ENCODE measurements at regions not wholly inside any gene's neighbourhood (a gene's known extent, or its start where the extent isn't known, plus 50 kb on each side); places are given as distances from the start of the nearest gene placed in this dataset.
A peak's percentile ranks its signal among the peaks of the same experiment; 100 is the strongest.
"Not testable (repeated sequence)": the region's sequence is repeated elsewhere in the genome, so short reads cannot be mapped to it uniquely, and the experiment has no call there.

DNA sequence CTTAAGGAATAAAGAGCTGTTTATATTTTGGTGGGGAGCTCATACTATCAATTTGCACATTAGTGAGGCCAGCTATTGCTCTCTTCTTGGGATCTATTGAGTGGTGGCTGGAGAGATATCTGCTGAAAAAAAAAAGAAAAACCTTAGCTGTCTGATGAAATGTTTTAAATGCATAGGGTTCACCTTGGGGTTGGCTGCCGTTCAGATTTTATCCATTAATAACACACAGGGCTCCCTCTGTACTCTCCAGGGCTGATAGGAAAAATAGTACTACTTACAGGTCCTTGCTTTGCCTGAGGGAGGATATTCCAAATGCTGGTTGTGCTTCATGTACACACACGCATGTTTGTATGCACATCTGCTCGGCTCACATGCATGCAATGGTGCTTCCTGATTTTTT is 803.7 kb downstream of the MCTP2 start:
- TF ChIP-seq JUND (IDR thresholded peaks at IDR 0.05; ENCODE audit: low read depth), result no peak
- in situ Hi-C loops (cut with HindIII; ENCODE audit: low pct_unique_long_range_greater_than_20kb, low sequenced_read_pairs), result no loop called here
- no peak for DNase-seq (ENCODE audit: low read depth in 1 of 2, low spot score in 1 of 2)

DNA sequence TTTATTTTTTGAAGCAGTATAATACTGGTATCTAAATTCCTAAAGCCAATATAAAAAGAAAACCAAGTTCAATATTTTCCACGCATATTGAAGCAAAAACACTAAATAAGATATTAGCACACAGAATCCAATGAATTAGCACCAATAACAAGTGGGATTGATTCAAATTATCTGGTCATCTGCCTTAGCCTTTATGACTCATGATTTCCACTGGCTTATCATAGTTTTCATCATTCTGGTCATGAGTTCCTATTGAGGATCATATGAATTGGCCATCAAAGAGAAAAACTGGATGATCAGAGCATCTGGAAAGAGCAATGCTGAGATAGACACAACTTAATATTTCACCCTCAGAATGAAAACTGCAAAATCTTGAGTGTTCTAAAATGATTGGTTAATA is 809.9 kb downstream of the MCTP2 start:
- in situ Hi-C loops (cut with HindIII; ENCODE audit: low pct_unique_long_range_greater_than_20kb, low sequenced_read_pairs), result no loop called here
- no peak for TF ChIP-seq JUND (IDR thresholded peaks at IDR 0.05; ENCODE audit: low read depth)
- DNase-seq (ENCODE audit: low read depth in 1 of 2, low spot score in 1 of 2), result no peak

DNA sequence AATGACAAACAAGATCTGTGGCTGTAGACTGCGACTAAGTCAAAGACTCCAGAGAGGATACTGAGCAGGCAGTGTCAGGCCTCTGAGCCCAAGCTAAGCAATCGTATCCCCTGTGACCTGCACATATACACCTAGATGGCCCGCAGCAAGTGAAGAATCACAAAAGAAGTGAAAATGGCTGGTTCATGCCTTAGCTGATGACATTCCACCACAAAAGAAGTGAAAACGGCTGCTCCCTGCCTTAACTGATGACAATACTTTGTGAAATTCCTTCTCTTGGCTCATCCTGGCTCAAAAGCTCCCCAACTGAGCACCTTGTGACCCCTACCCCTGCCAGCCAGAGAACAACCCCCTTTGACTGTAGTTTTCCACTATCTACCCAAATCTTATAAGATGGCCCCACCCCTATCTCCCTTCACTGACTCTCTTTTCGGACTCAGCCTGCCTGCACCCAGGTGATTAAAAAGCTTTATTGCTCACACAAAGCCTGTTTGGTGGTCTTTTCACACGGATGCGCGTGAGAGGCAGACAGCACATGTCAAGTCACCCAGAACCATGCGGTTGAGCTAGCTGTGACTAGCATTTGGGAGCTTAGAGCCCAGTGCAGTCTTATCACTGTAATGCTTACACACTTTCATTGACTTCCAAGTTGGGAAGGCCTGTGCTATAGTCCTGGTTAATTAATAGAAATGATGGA is 812.0 kb downstream of the MCTP2 start:
- in situ Hi-C loops (cut with HindIII; ENCODE audit: low pct_unique_long_range_greater_than_20kb, low sequenced_read_pairs); DNase-seq (ENCODE audit: low read depth in 1 of 2, low spot score in 1 of 2): not testable (repeated sequence)

DNA sequence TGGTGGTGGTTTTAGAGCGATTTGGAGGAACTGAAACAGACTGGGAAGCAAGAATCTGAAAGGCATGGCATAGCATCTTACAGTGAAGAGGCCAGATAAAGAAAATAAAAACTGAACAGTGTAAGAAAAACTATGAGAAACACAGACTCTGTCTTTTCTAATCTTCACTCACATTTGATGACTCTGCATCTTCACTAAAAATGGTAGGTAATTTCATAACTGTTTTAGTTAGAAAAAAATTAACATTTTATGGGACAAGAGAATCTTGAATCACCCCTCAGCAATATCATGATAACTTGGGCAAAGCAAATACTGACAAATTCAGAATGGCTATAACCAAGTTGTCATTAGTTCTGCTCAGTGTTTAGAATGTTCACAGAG is 812.6 kb downstream of the MCTP2 start:
- in situ Hi-C loops (cut with HindIII; ENCODE audit: low pct_unique_long_range_greater_than_20kb, low sequenced_read_pairs), result no loop called here
- TF ChIP-seq JUND (IDR thresholded peaks at IDR 0.05; ENCODE audit: low read depth), result no peak
- DNase-seq (ENCODE audit: low read depth in 1 of 2, low spot score in 1 of 2), result no peak

DNA sequence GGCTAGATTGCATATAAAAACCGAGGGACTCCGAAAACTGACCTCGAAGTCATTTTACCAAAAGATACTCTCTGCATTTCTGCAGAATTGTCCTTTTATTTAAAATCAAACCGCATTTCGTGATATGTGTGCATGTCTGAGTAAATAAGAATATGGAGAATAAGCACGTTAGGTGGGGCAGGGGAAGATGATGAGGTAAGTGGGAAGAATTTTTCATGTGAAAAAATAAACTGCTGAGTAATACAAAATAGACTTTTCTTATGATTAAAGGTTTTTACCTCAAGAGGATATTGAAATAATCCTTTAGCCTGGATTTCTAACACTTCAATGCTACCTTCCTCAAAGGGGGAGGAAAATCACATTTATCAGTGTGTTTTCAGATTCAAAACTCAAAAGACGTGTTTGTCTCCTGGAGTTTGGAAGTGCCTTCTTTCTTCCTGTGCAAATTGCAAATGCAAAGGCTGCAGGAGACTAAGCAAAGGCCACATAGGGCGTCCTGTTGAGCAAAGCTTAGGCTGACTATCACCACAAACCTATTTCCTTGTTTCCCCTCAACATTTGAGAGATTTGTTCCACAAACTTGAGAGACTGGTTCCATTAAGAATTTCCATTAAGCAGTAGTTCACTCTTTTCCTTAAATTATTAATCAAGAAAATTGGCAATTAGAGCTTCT is 813.5 kb downstream of the MCTP2 start:
- in situ Hi-C loops (cut with HindIII; ENCODE audit: low pct_unique_long_range_greater_than_20kb, low sequenced_read_pairs), result no loop called here
- no peak for DNase-seq (ENCODE audit: low read depth in 1 of 2, low spot score in 1 of 2)
- no peak for TF ChIP-seq JUND (IDR thresholded peaks at IDR 0.05; ENCODE audit: low read depth)

DNA sequence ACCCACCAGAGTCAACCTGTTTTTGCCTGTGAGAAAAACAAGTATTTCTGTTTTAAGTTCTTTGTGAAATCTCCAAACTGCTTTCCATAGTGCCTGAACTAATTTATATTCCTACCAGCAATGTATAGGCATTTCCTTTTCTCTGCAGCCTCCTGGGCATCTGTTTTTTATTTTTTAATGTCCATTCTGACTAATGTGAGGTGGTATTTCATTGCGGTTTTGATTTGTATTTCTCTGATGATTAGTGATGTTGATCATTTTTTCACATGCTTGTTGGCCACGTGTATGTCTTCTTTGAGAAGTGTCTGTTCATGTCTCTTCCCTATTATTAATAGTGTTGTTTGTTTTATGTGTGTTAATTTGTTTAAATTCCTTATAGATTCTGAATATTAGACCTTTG is 820.5 kb downstream of the MCTP2 start:
- in situ Hi-C loops (cut with HindIII; ENCODE audit: low pct_unique_long_range_greater_than_20kb, low sequenced_read_pairs), result no loop called here
- no peak for TF ChIP-seq JUND (IDR thresholded peaks at IDR 0.05; ENCODE audit: low read depth)
- DNase-seq (ENCODE audit: low read depth in 1 of 2, low spot score in 1 of 2), result no peak

DNA sequence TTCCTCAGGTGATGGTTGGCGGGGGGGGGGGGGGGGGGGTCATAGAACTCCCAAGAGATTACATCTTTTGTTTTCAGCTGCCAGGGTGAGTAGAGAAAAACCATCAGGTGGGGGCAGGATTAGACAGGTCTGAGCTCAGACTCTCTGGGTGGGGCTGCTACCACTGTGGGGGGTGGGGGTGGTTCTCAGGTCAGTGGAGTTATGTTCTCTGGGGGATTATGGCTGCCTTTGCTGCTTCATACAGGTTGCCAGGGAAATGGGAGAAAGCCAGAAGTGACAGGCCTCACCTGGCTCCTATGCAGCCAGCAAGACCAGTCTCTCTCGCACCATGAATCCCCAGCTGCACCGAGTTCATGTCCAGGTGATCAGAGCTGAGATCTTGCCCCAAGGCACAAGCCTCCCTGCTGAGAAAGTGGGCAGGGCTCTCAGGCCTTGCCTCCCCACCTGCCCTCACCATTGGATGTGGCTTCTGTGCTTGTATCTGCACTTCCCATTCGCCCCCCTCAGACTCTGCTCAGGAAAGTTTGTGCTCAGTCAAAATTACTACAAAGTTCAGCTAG is 828.1 kb downstream of the MCTP2 start:
- in situ Hi-C loops (cut with HindIII; ENCODE audit: low pct_unique_long_range_greater_than_20kb, low sequenced_read_pairs), result no loop called here
- peak in 1 of 2 experiments; percentile 89 for DNase-seq (ENCODE audit: low read depth in 1 of 2, low spot score in 1 of 2)
- no peak for TF ChIP-seq JUND (IDR thresholded peaks at IDR 0.05; ENCODE audit: low read depth)

DNA sequence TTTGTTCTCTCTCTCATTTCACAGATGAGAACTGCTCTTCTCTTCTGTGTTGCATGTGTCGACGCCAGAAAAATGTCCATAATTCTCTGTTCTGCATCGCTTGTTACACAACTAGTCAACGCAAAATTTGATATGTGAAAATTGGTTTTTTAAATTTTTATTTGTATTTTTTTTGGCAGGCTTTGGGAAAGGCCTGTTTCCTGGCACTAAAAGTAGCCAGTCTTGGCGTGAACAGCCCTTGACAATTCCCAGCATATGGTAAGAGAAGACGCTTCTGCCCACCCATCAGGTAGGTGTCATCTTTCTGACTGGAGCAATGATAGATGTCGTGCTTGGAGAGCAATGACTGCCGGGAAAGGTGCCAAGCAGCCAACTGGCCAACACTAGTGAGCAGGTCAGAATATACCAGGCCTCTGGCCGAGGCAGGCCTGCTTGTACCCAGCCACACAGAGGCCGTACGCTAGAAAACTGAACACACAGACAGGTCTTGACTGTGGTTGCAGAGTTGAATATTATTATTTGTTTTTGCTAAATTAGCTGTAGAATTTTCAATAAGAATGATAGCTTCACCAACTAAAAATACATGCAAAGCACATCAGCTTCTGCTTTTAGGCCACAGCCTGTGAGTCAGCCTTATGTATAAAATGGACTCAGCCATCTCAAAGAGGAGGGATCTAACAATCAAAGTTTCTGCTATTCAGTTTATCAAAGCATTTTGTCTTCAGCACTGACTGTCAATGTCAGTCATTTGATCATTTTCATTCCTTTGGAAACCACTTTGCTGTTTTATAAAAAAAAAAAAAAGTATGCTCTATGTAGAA is 837.5 kb downstream of the MCTP2 start:
- TF ChIP-seq JUND (IDR thresholded peaks at IDR 0.05; ENCODE audit: low read depth), result no peak
- no peak for DNase-seq (ENCODE audit: low read depth in 1 of 2, low spot score in 1 of 2)
- in situ Hi-C loops (cut with HindIII; ENCODE audit: low pct_unique_long_range_greater_than_20kb, low sequenced_read_pairs), result no loop called here

DNA sequence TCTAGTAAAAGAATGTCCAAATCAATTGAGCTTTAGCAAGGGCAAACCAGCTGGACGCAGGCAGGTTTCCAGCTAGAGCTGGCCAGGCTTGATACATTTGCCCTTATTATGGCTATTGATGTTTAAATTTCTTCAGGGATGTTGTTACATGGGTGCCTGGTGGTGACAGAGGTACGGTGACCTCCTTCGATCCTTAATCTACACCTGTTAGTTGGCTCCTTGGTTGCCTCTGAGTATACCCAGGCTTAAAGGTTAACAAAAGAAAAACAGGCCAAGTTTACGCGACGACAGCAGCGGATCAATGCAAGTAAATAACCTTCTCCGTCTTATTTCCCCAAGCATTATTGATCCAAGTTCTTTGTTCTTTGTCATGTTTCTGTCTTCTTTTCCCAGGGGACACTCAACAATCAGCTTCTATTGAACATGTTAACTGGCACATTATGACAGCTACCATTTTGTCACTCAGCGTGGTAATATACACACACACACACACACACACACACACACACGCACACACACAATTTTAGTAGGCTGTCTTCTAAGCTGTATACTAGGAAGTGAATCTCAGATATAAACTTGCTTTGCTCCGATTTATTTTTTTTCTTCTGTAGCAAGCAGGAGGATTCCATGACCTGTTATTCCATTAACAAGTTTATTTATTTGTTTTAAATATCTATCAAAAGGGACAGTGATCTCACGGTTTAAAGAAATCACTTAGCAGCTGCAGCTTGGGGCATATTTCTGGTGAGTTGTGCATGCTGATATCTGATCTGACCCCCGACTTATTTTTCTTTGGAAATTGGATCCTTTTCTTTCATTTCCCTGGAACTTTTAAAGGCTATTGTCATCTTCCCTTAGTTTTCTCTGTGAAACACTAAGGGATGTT is 844.7 kb downstream of the MCTP2 start:
- no peak for DNase-seq (ENCODE audit: low read depth in 1 of 2, low spot score in 1 of 2)
- in situ Hi-C loops (cut with HindIII; ENCODE audit: low pct_unique_long_range_greater_than_20kb, low sequenced_read_pairs), result no loop called here
- TF ChIP-seq JUND (IDR thresholded peaks at IDR 0.05; ENCODE audit: low read depth), result no peak

DNA sequence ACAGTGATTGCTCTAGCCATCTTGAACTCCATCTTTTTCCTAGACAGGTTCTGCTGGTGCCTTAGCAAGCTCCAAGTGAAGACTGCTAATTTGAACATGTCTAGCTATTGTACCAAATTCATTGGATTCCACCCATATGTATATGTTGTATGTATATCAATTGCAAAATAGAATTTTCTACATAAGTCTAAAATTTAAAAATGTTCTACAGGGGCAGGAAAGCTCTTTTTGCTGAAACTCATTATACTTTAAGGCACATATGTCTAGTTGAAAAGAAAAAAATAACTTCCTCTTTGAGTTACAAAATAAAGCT is 845.3 kb downstream of the MCTP2 start:
- in situ Hi-C loops (cut with HindIII; ENCODE audit: low pct_unique_long_range_greater_than_20kb, low sequenced_read_pairs), result no loop called here
- no peak for DNase-seq (ENCODE audit: low read depth in 1 of 2, low spot score in 1 of 2)
- no peak for TF ChIP-seq JUND (IDR thresholded peaks at IDR 0.05; ENCODE audit: low read depth)

DNA sequence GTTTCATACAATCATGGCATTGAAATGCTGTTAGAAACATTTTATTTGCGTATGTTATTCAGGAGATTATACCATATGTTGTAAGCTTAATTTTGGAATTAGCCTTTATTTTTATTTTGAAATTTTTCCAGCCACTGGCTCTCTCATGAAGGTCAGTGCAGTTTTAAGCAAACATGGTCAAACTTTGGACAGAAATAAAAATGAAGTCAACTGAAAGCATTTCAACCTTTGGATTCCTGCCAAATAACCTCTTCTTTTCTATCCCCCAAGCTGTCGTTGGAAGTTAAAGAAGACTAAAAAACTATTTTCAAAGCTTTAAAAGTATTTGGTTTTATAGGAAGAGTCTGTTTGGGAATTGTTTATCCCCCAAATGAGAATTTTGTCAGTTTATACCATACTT is 846.6 kb downstream of the MCTP2 start:
- in situ Hi-C loops (cut with HindIII; ENCODE audit: low pct_unique_long_range_greater_than_20kb, low sequenced_read_pairs), result no loop called here
- no peak for TF ChIP-seq JUND (IDR thresholded peaks at IDR 0.05; ENCODE audit: low read depth)
- DNase-seq (ENCODE audit: low read depth in 1 of 2, low spot score in 1 of 2), result no peak

DNA sequence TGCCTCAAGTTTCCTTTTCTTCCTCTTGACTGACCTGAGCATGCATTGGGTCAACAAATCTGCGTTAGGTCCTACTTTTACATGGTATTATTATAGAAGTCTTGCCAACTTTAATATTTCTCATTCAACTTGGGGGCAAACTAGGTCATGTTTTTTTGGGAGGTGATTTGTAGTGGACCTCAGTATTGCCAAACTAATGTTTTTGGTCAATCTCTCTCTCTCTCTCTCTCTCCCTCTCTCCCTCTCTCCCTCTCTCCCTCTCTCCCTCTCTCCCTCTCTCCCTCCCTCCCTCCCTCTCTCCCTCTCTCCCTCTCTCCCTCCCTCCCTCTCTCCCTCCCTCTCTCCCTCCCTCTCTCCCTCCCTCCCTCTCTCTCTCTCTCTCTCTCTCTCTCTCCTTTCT is 848.9 kb downstream of the MCTP2 start:
- in situ Hi-C loops (cut with HindIII; ENCODE audit: low pct_unique_long_range_greater_than_20kb, low sequenced_read_pairs); DNase-seq (ENCODE audit: low read depth in 1 of 2, low spot score in 1 of 2): not testable (repeated sequence)

Measured in T47D (cell line).